KMS-11 (cell line): ENCODE measurements at regions not wholly inside any gene's neighbourhood (a gene's known extent, or its start where the extent isn't known, plus 50 kb on each side); places are given as distances from the start of the nearest gene placed in this dataset.

ENCODE experiments used
- H2AFZ ChIP-seq: fragments of 200-600 bp; sonication (generic); 2 replicates; pipeline ENCODE4 v1.6.1; 2016; ENCODE audit warnings: antibody characterized with exemption, mixed run types, low read depth
- H3K27ac ChIP-seq: fragments of 200-600 bp; sonication (generic); 2 replicates; pipeline ENCODE4 v1.6.1; 2016; ENCODE audit warnings: mild to moderate bottlenecking, mixed run types
- H3K27me3 ChIP-seq: fragments of 200-600 bp; sonication (generic); 2 replicates; pipeline ENCODE4 v1.6.1; 2017; ENCODE audit warnings: mild to moderate bottlenecking, low read depth, mixed run types, moderate library complexity; ENCODE audit not compliant: insufficient read depth
- H3K36me3 ChIP-seq: fragments of 200-600 bp; sonication (generic); 2 replicates; pipeline ENCODE4 v1.6.1; 2017; ENCODE audit warnings: mild to moderate bottlenecking, mixed run types; ENCODE audit not compliant: insufficient read depth
- H3K4me1 ChIP-seq: fragments of 200-600 bp; sonication (generic); 2 replicates; pipeline ENCODE4 v1.6.1; 2016; ENCODE audit warnings: mild to moderate bottlenecking, low read depth, mixed run types; ENCODE audit not compliant: poor library complexity, severe bottlenecking
- H3K4me2 ChIP-seq: fragments of 200-600 bp; sonication (generic); 2 replicates; pipeline ENCODE4 v1.7.0; 2016; ENCODE audit warnings: mild to moderate bottlenecking, mixed run types
- H3K4me3 ChIP-seq: fragments of 200-600 bp; sonication (generic); IDR thresholded peaks from 2 replicates; pipeline ENCODE4 v1.6.1; 2017; ENCODE audit warnings: low read depth, low read length, mixed read lengths; ENCODE audit not compliant: insufficient read depth
- H3K79me2 ChIP-seq: fragments of 200-600 bp; sonication (generic); 2 replicates; pipeline ENCODE4 v1.6.1; 2016; ENCODE audit warnings: low read depth, mixed run types; ENCODE audit not compliant: insufficient read depth
- H3K9ac ChIP-seq: fragments of 200-600 bp; sonication (generic); 2 replicates; pipeline ENCODE4 v1.6.1; 2016; ENCODE audit warnings: mild to moderate bottlenecking, mixed run types
- H4K20me1 ChIP-seq: fragments of 200-600 bp; sonication (generic); 2 replicates; pipeline ENCODE4 v1.6.1; 2016; ENCODE audit warnings: mild to moderate bottlenecking, mixed run types; ENCODE audit not compliant: insufficient read depth
- TF ChIP-seq, protein P1 (sequence below): fragments of 200-600 bp; sonication (generic); conservative IDR thresholded peaks from 2 replicates; pipeline ENCODE4 v1.6.1; 2017; ENCODE audit warnings: low read depth, mild to moderate bottlenecking, antibody characterized with exemption, low read length, moderate library complexity, mixed read lengths

DNA sequence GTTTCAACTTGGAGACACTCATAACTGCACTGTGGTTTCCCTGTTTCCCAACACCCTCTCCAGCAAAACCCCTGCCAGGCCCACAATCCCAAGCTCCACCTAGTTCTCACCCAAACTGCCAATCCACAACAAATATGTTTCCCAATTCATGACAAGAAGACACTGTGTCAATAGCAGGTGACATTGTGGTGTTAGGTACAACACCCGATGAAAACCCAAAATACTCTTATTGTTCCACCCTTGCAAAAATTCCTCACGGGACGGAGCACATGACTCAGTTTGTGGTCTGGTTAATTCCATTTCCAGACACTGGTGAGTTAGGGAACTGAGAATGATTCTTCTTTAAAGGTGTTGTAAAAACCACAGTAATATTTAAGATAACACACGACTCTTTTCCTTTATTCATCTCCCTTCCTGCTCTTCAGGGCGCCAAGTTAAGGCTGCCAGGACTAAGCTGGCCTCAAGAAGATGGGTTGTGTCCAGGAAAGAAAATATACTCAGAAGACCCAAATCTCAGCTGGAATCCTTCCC lies 735.5 kb downstream of the MED13L start:
- no peak overlapping the region for H3K9ac ChIP-seq
- no peaks in the 10 kb centered on the region for H3K4me1 ChIP-seq
- no peaks in the 10 kb centered on the region for H3K79me2 ChIP-seq
- H3K27ac ChIP-seq, result no peak overlapping the region
- no peaks in the 10 kb centered on the region for H3K27me3 ChIP-seq
- no peak overlapping the region for H2AFZ ChIP-seq
- H3K36me3 ChIP-seq, result no peaks in the 10 kb centered on the region
- H3K4me2 ChIP-seq, result no peak overlapping the region
- H4K20me1 ChIP-seq, result no peaks in the 10 kb centered on the region
- TF ChIP-seq, protein P1, sequence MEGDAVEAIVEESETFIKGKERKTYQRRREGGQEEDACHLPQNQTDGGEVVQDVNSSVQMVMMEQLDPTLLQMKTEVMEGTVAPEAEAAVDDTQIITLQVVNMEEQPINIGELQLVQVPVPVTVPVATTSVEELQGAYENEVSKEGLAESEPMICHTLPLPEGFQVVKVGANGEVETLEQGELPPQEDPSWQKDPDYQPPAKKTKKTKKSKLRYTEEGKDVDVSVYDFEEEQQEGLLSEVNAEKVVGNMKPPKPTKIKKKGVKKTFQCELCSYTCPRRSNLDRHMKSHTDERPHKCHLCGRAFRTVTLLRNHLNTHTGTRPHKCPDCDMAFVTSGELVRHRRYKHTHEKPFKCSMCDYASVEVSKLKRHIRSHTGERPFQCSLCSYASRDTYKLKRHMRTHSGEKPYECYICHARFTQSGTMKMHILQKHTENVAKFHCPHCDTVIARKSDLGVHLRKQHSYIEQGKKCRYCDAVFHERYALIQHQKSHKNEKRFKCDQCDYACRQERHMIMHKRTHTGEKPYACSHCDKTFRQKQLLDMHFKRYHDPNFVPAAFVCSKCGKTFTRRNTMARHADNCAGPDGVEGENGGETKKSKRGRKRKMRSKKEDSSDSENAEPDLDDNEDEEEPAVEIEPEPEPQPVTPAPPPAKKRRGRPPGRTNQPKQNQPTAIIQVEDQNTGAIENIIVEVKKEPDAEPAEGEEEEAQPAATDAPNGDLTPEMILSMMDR, result no peak
- H3K4me3 ChIP-seq, result no peak overlapping the region

DNA sequence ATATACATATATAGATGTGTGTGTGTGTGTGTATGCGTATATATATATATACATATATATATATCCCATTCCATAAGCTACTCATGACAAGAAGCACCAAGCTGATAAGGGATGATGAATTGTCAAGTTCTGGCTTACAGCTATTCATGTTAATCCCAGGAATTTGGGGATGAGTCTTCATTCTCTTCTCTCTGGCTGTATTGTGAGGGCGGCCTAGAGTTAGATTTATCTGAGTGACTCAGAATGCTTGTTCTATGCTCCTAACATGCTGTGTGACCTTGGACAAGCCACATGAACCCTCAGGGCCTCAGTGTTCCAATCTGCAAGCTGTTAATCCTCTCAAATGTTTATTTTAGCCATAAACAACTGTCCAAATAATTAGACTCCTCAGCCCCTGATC lies 749.0 kb downstream of the MED13L start:
- H3K4me3 ChIP-seq, result no peak overlapping the region
- no peaks in the 10 kb centered on the region for H3K79me2 ChIP-seq
- no peaks in the 10 kb centered on the region for H3K4me1 ChIP-seq
- TF ChIP-seq, protein P1, result no peak
- H3K27ac ChIP-seq, result no peak overlapping the region
- no peak overlapping the region for H2AFZ ChIP-seq
- H3K9ac ChIP-seq, result no peak overlapping the region
- H3K4me2 ChIP-seq, result no peak overlapping the region
- no peaks in the 10 kb centered on the region for H3K36me3 ChIP-seq
- no peaks in the 10 kb centered on the region for H4K20me1 ChIP-seq
- no peaks in the 10 kb centered on the region for H3K27me3 ChIP-seq

DNA sequence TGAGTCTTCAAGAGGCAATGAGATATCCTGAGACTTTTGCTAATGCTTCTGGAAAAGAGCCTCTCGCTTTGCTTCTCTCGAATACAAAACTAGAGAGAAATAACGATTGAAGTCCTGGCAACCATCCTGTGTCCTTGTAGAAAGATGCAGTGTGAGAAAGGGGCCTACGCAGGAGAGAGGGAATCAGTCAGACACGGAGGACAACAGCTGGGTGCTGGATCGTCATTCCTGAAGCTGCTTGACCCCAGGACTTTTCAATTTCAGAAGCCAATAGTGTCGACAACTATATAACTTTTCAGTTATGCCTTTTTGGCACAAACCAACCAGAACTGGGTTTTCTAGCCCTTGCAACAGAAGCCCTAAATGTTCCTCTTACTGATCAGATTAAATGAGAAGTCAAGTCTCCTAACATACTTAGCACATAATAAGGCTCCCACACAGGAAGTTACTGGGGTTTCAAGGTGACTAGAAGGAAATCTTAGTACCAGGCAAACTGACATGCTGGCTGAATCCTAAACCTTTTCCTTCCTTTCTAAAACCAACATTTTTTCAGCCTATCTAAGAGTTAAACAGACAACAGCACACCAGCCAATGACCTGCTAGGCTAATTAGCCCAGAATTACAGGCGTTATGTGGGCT lies 755.6 kb downstream of the MED13L start:
- Histone ChIP-seq H3K27ac (no peak overlapping the region), H3K4me1 (no peaks in the 10 kb centered on the region), H3K4me3 (no peak overlapping the region), H3K9ac (no peak overlapping the region), H3K36me3 (no peaks in the 10 kb centered on the region), H2AFZ (no peak overlapping the region), H4K20me1 (no peaks in the 10 kb centered on the region), H3K4me2 (no peak overlapping the region), H3K79me2 (no peaks in the 10 kb centered on the region), H3K27me3 (no peaks in the 10 kb centered on the region)
- TF ChIP-seq, protein P1, result no peak

DNA sequence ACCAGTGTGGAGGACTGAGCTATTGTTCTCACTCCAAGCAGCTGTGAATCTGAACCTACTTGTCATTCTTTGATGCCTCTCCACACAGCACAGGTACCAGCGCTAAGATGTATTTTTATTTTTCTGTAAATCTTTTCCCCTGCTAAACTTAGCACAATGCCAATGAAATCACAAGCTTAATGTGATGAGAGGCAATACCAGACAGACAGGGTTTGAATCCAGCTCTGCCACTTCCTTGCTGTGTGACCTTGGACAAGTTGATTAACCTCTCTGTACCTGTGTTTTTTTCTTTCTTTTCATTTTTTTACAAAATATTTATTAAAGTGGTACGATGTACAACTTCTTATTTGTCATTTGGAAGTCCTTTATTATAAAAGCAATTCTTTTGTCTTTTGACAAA lies 757.6 kb downstream of the MED13L start:
- Histone ChIP-seq H2AFZ (no peak overlapping the region), H3K4me3 (no peak overlapping the region), H4K20me1 (no peaks in the 10 kb centered on the region), H3K9ac (no peak overlapping the region), H3K4me2 (no peak overlapping the region), H3K36me3 (no peaks in the 10 kb centered on the region), H3K4me1 (no peaks in the 10 kb centered on the region), H3K27ac (no peak overlapping the region), H3K79me2 (no peaks in the 10 kb centered on the region), H3K27me3 (no peaks in the 10 kb centered on the region)
- TF ChIP-seq, protein P1, result no peak
